Suprapubic skin (tissue), 3 donors: ENCODE measurements at regions not wholly inside any gene's neighbourhood (a gene's known extent, or its start where the extent isn't known, plus 50 kb on each side); places are given as distances from the start of the nearest gene placed in this dataset.

Source experiments
- POLR2AphosphoS5 ChIP-seq, 3 donors: sonication (generic); formaldehyde crosslinking; IDR thresholded peaks; one replicate each; pipeline ENCODE4 v1.6.1; 2017; ENCODE audit warnings: antibody characterized with exemption in 3 of 3
- TF ChIP-seq, protein P1 (sequence below), 2 donors: fragments of 200-600 bp in 1 of 2; fragments of 450-650 bp in 1 of 2; sonication (generic) in 1 of 2; IDR thresholded peaks; one replicate each; pipeline ENCODE4 v1.5.1; 2016 to 2019; ENCODE audit warnings: antibody characterized with exemption in 2 of 2, mild to moderate bottlenecking in 1 of 2, moderate library complexity in 1 of 2

DNA sequence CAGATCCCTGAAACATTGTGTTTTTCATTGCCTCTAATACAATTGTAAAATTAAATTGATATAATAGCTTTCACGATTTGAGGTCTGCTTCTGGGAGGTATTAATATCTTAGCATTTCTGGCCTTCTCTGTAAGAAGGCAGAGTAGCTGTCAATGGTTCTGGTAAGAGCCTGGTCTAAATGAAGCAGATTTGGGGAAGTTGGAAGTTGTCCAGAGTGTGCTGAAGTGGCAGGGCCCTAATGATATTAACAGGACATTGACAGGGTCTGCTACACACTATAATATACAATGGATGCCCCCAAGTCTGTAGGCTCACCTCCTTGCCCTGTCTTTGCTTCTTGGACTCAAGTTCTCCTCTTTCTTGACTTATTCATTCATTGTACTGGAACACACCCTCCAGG is 99.5 kb downstream of the C4BPA start:
- TF ChIP-seq, protein P1, sequence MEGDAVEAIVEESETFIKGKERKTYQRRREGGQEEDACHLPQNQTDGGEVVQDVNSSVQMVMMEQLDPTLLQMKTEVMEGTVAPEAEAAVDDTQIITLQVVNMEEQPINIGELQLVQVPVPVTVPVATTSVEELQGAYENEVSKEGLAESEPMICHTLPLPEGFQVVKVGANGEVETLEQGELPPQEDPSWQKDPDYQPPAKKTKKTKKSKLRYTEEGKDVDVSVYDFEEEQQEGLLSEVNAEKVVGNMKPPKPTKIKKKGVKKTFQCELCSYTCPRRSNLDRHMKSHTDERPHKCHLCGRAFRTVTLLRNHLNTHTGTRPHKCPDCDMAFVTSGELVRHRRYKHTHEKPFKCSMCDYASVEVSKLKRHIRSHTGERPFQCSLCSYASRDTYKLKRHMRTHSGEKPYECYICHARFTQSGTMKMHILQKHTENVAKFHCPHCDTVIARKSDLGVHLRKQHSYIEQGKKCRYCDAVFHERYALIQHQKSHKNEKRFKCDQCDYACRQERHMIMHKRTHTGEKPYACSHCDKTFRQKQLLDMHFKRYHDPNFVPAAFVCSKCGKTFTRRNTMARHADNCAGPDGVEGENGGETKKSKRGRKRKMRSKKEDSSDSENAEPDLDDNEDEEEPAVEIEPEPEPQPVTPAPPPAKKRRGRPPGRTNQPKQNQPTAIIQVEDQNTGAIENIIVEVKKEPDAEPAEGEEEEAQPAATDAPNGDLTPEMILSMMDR (IDR thresholded peaks at IDR 0.05) = no peak
- no peak for TF ChIP-seq POLR2AphosphoS5 (IDR thresholded peaks at IDR 0.05)
